Stomach smooth muscle (tissue), 2 donors: ENCODE measurements at regions not wholly inside any gene's neighbourhood (a gene's known extent, or its start where the extent isn't known, plus 50 kb on each side); places are given as distances from the start of the nearest gene placed in this dataset.

Source experiments
- H3K27ac ChIP-seq: one replicate; pipeline ENCODE4 v1.7.0; 2013; ENCODE audit warnings: mild to moderate bottlenecking, low read length, inconsistent platforms
- H3K27me3 ChIP-seq, 2 donors: one replicate each; pipeline ENCODE4 v1.7.0; 2013; ENCODE audit warnings: low read length in 2 of 2; ENCODE audit not compliant: insufficient read depth in 2 of 2, control insufficient read depth in 1 of 2
- H3K36me3 ChIP-seq, 2 donors: one replicate each; pipeline ENCODE4 v1.7.0; 2013; ENCODE audit warnings: low read length in 2 of 2; ENCODE audit not compliant: control insufficient read depth in 2 of 2, insufficient read depth in 2 of 2
- H3K4me1 ChIP-seq: one replicate; pipeline ENCODE4 v1.7.0; 2013; ENCODE audit warnings: low read length; ENCODE audit not compliant: control insufficient read depth, insufficient read depth
- H3K4me3 ChIP-seq, 2 donors: one replicate each; pipeline ENCODE4 v1.7.0; 2013; ENCODE audit warnings: low read length in 2 of 2
- H3K9ac ChIP-seq, 2 donors: one replicate each; pipeline ENCODE4 v1.7.0; 2013; ENCODE audit warnings: low read length in 2 of 2, mild to moderate bottlenecking in 1 of 2
- H3K9me3 ChIP-seq, 2 donors: one replicate each; pipeline ENCODE4 v1.7.0; 2013; ENCODE audit warnings: low read length in 2 of 2; ENCODE audit not compliant: control insufficient read depth in 2 of 2
- donor health status: healthy.
- donor health status: Pancreatic carcinoma.

GRCh38 chr20:24762371-24762770 lies 186.7 kb upstream of the CST7 start:
- Histone ChIP-seq H3K9me3 (peaks cover 0 to 12% of the 10 kb centered on the region in 2 donors), H3K27me3 (peaks cover 0 to 3% of the 10 kb centered on the region in 2 donors), H3K27ac (no peak overlapping the region), H3K4me3 (no peak overlapping the region), H3K36me3 (no peaks in the 10 kb centered on the region), H3K9ac (no peak overlapping the region), H3K4me1 (no peaks in the 10 kb centered on the region)

DNA sequence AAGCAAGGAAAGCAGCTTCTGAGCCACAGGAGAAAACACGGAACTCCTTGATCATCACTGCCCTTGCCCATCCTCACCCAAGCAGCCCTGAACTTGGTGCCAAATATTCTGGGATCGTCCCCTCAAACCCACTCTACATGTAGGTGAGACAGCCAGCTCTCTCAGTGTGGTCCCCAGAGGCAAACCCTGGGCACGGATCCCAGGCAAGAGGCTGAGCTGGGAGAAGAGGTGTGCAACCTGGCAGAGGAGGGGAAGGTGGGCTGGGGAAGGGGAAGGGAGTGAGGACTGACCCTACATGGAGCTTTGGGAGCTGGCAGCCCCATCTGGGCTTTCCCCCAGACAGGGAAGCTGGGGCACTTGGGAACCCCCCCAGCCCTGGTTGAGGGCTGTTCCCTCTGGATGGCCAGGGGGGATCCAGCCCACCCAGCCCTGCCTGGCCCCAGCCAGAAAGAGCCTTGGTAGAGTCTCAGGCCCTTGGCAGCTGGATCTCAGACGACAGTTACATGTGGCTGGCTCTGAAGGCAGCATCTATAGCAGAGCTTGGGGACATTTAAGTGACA lies 186.2 kb upstream of the CST7 start:
- no peak overlapping the region for H3K9ac ChIP-seq
- H3K27ac ChIP-seq: no peak overlapping the region
- no peaks in the 10 kb centered on the region for H3K4me1 ChIP-seq
- peaks cover 0 to 12% of the 10 kb centered on the region in 2 donors for H3K9me3 ChIP-seq
- H3K4me3 ChIP-seq: no peak overlapping the region
- no peaks in the 10 kb centered on the region for H3K36me3 ChIP-seq
- peaks cover 0 to 3% of the 10 kb centered on the region in 2 donors for H3K27me3 ChIP-seq

DNA sequence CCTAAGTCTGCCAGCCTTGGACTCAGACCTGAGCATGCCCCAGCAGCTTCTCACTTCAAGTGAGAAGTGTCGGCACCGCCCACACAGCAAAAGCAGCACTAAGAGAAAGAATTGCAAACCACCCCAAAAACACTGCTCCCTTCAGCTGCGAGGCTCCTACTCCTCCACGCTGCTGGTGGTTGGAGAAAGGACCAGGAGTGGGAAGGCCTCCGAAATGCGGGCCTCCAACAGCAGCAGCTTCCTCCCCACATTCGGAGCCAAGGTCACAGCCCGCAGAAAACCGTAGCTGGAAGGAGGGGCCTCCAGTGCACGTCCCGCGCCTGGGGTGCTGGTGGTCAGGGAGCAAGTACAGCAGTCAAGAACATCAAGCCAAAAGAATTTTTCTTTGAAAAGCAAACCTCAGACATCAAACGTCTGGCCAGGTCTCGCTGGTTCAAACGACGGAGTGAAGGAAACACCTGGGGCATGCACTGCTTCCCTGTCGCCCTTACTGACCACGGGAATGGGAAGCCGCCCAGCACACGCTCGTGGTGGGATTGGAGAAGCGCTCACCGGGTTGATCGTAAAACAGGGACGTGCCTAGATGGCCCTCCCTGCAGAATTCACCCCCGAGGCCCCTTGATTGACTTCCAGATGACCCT lies 185.6 kb upstream of the CST7 start:
- Histone ChIP-seq H3K9me3 (peaks cover 0 to 12% of the 10 kb centered on the region in 2 donors), H3K36me3 (no peaks in the 10 kb centered on the region), H3K9ac (no peak overlapping the region), H3K27me3 (peaks cover 0 to 3% of the 10 kb centered on the region in 2 donors), H3K4me3 (no peak overlapping the region), H3K27ac (no peak overlapping the region), H3K4me1 (no peaks in the 10 kb centered on the region)

GRCh38 chr20:24764027-24764793 lies 184.9 kb upstream of the CST7 start:
- Histone ChIP-seq H3K27me3 (peaks cover 0 to 3% of the 10 kb centered on the region in 2 donors), H3K9me3 (peaks cover 0 to 12% of the 10 kb centered on the region in 2 donors), H3K36me3 (no peaks in the 10 kb centered on the region), H3K27ac (no peak overlapping the region), H3K9ac (no peak overlapping the region), H3K4me1 (no peaks in the 10 kb centered on the region), H3K4me3 (no peak overlapping the region)

DNA sequence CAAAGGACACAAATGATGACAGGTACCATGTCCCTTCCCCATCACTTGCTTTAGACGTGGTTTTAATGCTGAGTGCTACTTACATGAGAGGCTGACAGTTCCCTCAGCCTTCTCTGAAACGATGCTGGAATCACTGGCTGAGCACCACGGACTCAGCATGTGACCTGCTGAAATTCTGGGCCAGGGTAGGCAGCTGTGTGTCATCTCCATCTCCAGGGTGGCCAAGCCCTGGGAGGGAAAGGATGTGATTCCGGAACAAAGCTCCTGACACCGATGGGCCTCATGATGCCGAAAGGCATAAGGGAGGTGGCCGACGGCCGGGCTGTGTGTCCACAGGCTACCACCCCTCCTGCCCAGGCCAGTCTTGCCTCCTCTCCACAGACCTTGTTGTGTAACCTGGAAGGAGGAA lies 184.3 kb upstream of the CST7 start:
- Histone ChIP-seq H3K4me1 (no peaks in the 10 kb centered on the region), H3K9me3 (peaks cover 0 to 10% of the 10 kb centered on the region in 2 donors), H3K36me3 (no peaks in the 10 kb centered on the region), H3K27ac (no peak overlapping the region), H3K9ac (no peak overlapping the region), H3K4me3 (no peak overlapping the region), H3K27me3 (peaks cover 0 to 3% of the 10 kb centered on the region in 2 donors)

GRCh38 chr20:24765316-24766142 lies 183.5 kb upstream of the CST7 start:
- Histone ChIP-seq H3K27me3 (peaks cover 0 to 3% of the 10 kb centered on the region in 2 donors), H3K4me1 (no peaks in the 10 kb centered on the region), H3K27ac (no peak overlapping the region), H3K9ac (no peak overlapping the region), H3K4me3 (no peak overlapping the region), H3K9me3 (peaks cover 0 to 9% of the 10 kb centered on the region in 2 donors), H3K36me3 (no peaks in the 10 kb centered on the region)

- H3K4me3 ChIP-seq: no peak overlapping the region
- no peaks in the 10 kb centered on the region for H3K4me1 ChIP-seq
- H3K36me3 ChIP-seq: no peaks in the 10 kb centered on the region
- H3K27me3 ChIP-seq: peaks cover 0 to 3% of the 10 kb centered on the region in 2 donors
- H3K9me3 ChIP-seq: peaks cover 0 to 9% of the 10 kb centered on the region in 2 donors
- no peak overlapping the region for H3K27ac ChIP-seq
- no peak overlapping the region for H3K9ac ChIP-seq
Observed at GRCh38 chr20:24766143-24766527, 182.9 kb upstream of the CST7 start.

DNA sequence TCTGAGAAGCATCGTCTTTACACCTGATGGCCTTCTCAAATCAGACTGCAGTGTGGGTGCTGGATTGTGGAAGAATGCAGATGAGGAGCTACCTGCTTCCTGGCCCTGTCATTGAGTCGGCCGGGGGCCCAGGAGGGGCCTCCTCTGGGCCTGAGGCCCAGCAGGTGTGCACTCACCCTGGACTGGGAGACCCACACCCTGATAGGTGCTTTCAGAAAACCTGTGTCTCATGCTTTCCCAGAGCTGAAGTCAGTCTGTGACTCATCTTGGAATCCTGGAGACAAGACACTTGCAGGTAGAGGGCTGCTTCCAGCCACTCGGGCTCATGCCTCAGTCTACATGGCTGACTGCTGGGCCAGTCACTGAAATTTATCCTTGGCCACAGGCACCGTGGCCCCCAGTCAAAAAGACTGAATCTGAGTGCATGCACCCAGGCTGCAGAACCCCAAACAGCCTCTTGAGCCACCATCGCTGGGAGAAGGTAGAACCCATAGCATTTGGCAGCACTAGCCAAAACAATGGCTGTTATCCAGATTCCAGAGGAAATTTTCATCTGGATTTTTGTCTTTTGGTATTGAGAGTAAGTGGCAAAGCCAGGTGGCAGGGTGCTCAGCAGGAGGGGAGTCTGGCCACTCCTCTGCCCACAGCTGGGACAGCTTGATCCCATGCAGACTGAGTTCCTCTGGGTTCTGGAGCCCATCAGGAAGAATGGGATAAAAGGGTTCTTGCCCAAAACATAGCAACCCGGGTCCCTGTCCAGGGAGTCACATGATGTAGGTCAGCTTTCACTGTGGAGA lies 182.0 kb upstream of the CST7 start:
- no peak overlapping the region for H3K4me3 ChIP-seq
- H3K9me3 ChIP-seq: peaks cover 0 to 4% of the 10 kb centered on the region in 2 donors
- H3K4me1 ChIP-seq: no peaks in the 10 kb centered on the region
- peaks cover 0 to 3% of the 10 kb centered on the region in 2 donors for H3K27me3 ChIP-seq
- no peaks in the 10 kb centered on the region for H3K36me3 ChIP-seq
- no peak overlapping the region for H3K27ac ChIP-seq
- no peak overlapping the region for H3K9ac ChIP-seq

GRCh38 chr20:24767623-24768100 lies 181.4 kb upstream of the CST7 start:
- H3K27ac ChIP-seq: no peak overlapping the region
- peaks cover 0 to 3% of the 10 kb centered on the region in 2 donors for H3K27me3 ChIP-seq
- H3K9ac ChIP-seq: no peak overlapping the region
- no peaks in the 10 kb centered on the region for H3K36me3 ChIP-seq
- H3K4me3 ChIP-seq: no peak overlapping the region
- peaks cover 0 to 4% of the 10 kb centered on the region in 2 donors for H3K9me3 ChIP-seq
- H3K4me1 ChIP-seq: no peaks in the 10 kb centered on the region
